Posterior vena cava (tissue), 2 donors: ENCODE measurements at regions not wholly inside any gene's neighbourhood (a gene's known extent, or its start where the extent isn't known, plus 50 kb on each side); places are given as distances from the start of the nearest gene placed in this dataset.

Experiments
- DNase-seq: peaks from one replicate; pipeline ENCODE4 v3.0.0-alpha.2; 2020; ENCODE audit warnings: low spot score
- intact Hi-C, 2 donors: fragments of 100-400 bp; cut with DNase I; formaldehyde crosslinking; loops; one replicate each; pipeline versions ENCODE4 v1.14.1 to v1.14.2; 2022 to 2023
- donor health status: DM: yes; HTN: yes; CAD: no.
- donor health status: DM: yes; HTN: yes; CAD: no.

GRCh38 chr5:74083096-74083791 lies 457.2 kb downstream of the ARHGEF28 start:
- intact Hi-C loops, result no loop called here
- no peak for DNase-seq

GRCh38 chr5:74082512-74083055 lies 456.6 kb downstream of the ARHGEF28 start:
- no peak for DNase-seq
- intact Hi-C loops, result no loop called here

DNA sequence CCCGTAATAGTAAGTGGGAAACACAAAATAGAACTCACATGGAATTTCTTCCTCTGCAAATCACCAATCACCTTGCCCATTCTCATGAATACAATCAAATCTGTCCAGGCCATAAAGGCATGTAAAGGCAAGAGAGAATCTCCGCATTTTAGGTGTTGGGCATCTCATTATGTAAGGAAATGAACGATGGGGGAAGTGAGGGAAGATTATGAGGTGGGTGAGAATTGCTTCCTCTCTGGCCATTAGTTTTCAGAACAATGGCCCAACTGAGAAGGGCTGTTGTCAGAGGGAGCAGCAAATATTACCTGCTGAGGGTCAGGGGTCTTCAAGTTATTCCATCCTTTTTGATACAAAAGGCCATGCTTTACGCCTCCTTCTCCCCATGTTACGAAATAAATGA lies 455.1 kb downstream of the ARHGEF28 start:
- intact Hi-C loops, result no loop called here

GRCh38 chr5:74079971-74080556 lies 454.1 kb downstream of the ARHGEF28 start:
- DNase-seq, result no peak
- intact Hi-C loops, result no loop called here

More for the DNA sequence above, 455.1 kb downstream of the ARHGEF28 start:
- no peak for DNase-seq

- no peak for DNase-seq
- intact Hi-C loops, result no loop called here
Observed at GRCh38 chr5:74075501-74076484, 449.8 kb downstream of the ARHGEF28 start.

DNA sequence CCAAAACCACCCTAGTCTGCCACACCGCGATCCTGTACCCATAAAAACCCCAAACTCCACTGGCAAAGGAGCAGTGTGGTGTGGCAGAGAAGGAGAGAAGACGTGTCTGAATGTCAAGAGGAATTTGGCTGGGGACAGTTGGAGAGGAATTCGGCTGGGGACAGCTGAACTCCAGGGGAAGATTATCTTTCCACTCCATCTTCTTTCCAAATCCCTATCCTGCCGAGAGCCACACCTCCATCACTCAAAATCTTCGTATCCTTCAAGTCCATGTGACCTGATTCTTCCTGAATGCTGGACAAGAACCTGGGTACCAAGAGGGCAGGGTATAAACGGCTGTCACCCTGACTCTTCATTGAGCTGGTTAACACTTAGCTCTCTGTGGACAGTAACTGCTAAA lies 448.1 kb downstream of the ARHGEF28 start:
- no peak for DNase-seq
- intact Hi-C loops, result no loop called here

- intact Hi-C loops, result no loop called here
- DNase-seq, result no peak
Observed at GRCh38 chr5:74073257-74073656, 447.3 kb downstream of the ARHGEF28 start.

DNA sequence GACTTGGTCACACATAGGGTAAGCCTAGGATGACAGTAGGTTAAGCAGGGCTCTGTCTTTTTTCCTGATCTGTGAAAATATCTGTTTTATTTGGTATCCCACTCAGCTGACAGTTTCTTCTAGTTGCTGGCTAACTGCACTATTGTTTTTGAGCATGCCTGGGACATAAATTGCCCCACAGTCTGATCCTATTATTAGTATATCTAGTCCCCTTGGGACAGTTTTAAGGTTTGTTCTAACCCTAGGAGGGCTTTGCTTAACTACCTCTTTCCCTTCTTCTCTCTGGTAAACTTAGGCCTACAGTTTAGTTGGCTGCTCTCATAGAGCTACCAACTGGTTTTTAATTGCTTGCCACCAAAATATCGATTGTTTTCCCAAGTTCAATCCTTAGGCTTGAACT lies 446.6 kb downstream of the ARHGEF28 start:
- intact Hi-C loops, result no loop called here
- DNase-seq, result no peak

- DNase-seq, result no peak
- intact Hi-C loops, result no loop called here
Observed at GRCh38 chr5:74070766-74071165, 444.8 kb downstream of the ARHGEF28 start.

GRCh38 chr5:74069741-74070140 lies 443.7 kb downstream of the ARHGEF28 start:
- intact Hi-C loops, result no loop called here
- DNase-seq, result no peak

DNA sequence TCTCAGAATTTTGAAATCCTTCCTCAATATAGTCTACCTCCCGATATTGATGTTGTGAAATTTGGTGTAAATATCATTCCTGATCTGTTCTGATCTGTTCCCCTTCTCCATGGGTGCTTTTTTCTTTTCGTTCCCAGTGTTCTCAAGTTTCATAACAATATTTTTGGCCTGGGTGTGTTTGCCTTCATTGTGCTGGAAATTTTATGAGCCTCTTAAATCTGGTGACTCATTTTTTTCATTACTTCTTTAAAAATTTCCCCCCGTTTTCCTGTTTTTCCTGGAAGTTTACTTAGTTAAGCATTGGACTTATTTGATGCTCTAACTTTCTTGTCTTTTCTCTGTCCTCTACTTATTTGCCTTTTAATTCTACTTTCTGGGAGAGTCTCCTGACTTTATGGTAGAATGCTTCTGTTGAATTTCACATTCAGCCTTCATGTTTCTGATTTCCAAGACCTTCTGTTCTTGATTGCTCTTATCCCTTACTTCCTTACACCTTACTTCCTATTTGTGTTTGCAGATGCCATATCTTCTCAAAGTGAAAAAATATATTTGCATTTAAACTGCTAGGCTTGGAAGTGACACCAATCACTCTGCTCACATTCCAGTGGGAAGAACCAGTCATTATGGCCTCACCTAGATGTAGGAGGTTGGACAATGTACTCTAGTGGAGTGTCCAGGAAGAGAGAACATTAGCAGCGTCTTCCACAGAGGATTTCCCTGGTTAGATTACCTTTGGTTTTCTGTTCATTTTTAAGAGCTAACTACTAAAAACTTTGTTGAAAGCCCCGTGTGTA lies 441.9 kb downstream of the ARHGEF28 start:
- intact Hi-C loops, result no loop called here
- DNase-seq, result no peak

DNA sequence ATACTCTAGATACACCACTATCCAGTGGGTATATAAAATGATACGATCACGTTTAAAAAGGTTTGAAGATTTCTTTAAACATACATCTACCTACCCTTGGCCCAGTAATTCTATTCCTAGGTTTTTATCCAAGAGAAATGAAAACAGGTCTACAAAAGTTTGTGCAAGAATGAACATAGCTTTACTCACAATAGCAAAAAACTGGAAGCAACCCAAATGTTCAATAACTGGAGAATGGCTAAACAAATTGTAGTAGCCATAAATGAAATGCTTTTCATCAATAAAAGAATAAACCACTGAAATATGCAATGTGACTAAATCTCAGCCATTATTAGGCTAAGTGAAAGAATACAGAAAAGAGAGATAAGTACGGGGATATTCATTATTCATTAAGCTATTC lies 438.9 kb downstream of the ARHGEF28 start:
- intact Hi-C loops, result no loop called here

DNA sequence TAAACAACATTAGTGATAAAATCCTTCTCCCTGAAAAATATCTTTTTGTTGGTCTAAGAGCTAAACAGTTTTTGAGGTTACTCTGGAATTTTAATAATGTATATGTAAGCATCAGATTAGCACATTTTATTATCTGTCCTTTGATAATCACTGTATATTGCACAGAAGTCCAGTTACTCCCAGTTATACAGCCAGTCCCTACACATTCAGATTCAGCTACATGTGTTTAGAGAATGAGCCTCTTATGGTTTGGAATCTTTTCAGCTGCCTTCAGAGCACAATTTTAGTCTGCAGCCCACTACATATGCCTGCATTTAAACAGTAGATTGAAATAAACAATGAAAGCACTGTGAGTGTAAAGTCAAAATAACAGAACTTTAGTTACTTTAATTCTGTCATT lies 438.2 kb downstream of the ARHGEF28 start:
- DNase-seq, result no peak
- intact Hi-C loops, result no loop called here

More for the DNA sequence above, 438.9 kb downstream of the ARHGEF28 start:
- no peak for DNase-seq

DNA sequence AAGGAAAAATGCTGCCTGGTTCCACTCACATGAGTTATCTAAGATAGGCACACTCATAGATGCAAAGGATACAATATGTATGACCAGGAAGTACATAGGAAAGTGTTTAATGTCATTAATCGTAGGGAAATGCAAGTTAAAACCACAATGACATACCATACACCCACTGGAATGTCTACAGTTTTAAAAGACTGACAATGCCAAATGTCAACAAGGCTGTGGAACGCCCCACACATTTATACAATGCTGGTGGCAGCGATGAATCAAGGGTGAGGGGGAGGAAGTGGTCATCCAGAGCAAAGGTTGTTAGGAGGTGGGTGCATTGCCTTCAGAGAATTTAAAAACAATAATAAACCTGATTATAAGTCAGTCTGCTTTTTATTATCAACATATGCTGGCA lies 437.8 kb downstream of the ARHGEF28 start:
- no peak for DNase-seq
- intact Hi-C loops, result no loop called here

GRCh38 chr5:74063346-74063745 lies 437.4 kb downstream of the ARHGEF28 start:
- intact Hi-C loops, result no loop called here
- DNase-seq, result no peak

DNA sequence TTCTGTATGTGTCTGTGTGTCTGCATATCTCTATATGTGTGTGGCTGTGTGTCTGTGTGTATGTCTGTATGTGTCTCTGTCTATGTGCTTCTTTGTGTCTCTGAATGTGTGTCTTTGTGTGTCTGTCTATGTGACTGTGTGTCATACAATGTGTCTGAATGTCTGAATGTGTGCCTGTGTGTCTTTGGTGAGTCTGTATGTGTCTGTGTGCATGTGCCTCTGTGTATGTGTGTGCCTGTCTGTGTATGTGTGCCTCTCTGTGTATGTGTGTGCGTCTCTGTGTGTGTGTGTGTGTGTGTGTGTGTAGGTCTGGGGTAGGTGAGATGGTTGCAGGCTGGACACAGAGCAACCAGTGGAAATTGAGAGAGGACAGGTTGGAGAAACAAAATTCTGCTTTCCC lies 435.3 kb downstream of the ARHGEF28 start:
- DNase-seq, result no peak
- intact Hi-C loops, result no loop called here

DNA sequence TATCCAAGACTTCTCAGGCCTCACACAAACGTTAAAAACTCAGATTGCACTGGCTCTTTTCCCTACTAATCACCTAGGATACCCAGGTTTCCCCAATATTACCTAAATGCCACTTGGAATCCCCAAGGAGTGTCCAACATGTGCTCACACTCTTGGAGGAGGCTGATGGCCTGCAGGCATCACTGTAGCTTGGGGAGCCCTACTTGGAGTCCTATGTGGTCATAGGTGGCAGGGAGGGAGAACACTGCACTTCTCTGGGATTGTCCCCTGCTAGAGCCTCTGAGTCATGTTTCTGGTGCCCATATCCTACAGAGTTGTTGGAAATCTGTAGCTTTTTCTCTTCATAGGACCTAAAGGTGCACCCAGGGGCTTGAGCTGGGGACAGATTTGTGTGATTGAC lies 433.7 kb downstream of the ARHGEF28 start:
- no peak for DNase-seq
- intact Hi-C loops, result no loop called here

DNA sequence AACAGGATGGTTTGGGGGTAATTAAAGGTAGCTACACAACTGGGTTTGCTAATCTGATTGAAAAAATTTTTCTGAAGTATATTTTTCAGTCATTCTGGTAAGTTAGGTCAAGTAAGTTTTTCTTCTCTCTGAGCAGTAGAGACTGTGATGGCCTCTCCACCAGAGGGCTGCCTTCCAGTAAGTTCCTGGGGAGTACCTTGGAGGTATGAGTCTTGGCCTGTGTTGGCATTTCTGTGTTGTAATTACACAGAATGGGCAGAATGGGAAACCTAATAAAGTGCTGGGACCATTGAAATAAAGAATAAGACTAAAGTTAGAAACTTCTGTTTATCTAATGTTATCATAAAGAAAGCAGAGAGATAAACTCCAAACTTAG lies 430.8 kb downstream of the ARHGEF28 start:
- intact Hi-C loops, result no loop called here
- no peak for DNase-seq

- intact Hi-C loops, result no loop called here
Observed at GRCh38 chr5:74056107-74056788, 430.3 kb downstream of the ARHGEF28 start.

More at GRCh38 chr5:74056107-74056788, 430.3 kb downstream of the ARHGEF28 start:
- DNase-seq, result no peak
